Hematopoietic multipotent progenitor cell (in vitro differentiated cells): ENCODE measurements at regions not wholly inside any gene's neighbourhood (a gene's known extent, or its start where the extent isn't known, plus 50 kb on each side); places are given as distances from the start of the nearest gene placed in this dataset.

ENCODE experiments used
- DNase-seq, 3 donors: peaks; one replicate each; pipeline ENCODE4 v3.0.0-alpha.2; 2011 to 2015; ENCODE audit warnings: low read depth in 2 of 3, low spot score in 2 of 3

- no peak for DNase-seq
These were observed 162.7 kb downstream of the SP3 start for GRCh38 chr2:173802518-173802917.

- DNase-seq, result no peak
These were observed 161.7 kb downstream of the SP3 start for GRCh38 chr2:173803449-173803848.

- no peak for DNase-seq
These were observed 158.4 kb downstream of the SP3 start for GRCh38 chr2:173806761-173807160.

GRCh38 chr2:173808718-173809117 is 156.5 kb downstream of the SP3 start:
- DNase-seq, result no peak

GRCh38 chr2:173812321-173812720 is 152.9 kb downstream of the SP3 start:
- no peak for DNase-seq

GRCh38 chr2:173814306-173814705 is 150.9 kb downstream of the SP3 start:
- DNase-seq, result no peak

GRCh38 chr2:173815772-173816171 is 149.4 kb downstream of the SP3 start:
- no peak for DNase-seq

- DNase-seq, result no peak
These were observed 147.6 kb downstream of the SP3 start for GRCh38 chr2:173817582-173817981.

GRCh38 chr2:173818285-173818684 is 146.9 kb downstream of the SP3 start:
- DNase-seq, result no peak

GRCh38 chr2:173819852-173820251 is 145.3 kb downstream of the SP3 start:
- no peak for DNase-seq

GRCh38 chr2:173821451-173821850 is 143.7 kb downstream of the SP3 start:
- no peak for DNase-seq

- no peak for DNase-seq
These were observed 142.2 kb downstream of the SP3 start for GRCh38 chr2:173822889-173823542.

- DNase-seq, result no peak
These were observed 141.6 kb downstream of the SP3 start for GRCh38 chr2:173823543-173823939.

GRCh38 chr2:173828189-173829142 is 136.7 kb downstream of the SP3 start:
- no peak for DNase-seq

GRCh38 chr2:173829727-173830126 is 135.4 kb downstream of the SP3 start:
- DNase-seq, result no peak

GRCh38 chr2:173830170-173830569 is 135.0 kb downstream of the SP3 start:
- no peak for DNase-seq

GRCh38 chr2:173831312-173832229 is 133.6 kb downstream of the SP3 start:
- DNase-seq, result no peak

- DNase-seq, result no peak
These were observed 131.0 kb downstream of the SP3 start for GRCh38 chr2:173834141-173834540.

- DNase-seq, result no peak
These were observed 129.4 kb downstream of the SP3 start for GRCh38 chr2:173835726-173836125.

- no peak for DNase-seq
These were observed 124.1 kb downstream of the SP3 start for GRCh38 chr2:173841110-173841509.

GRCh38 chr2:173843526-173843925 is 121.6 kb downstream of the SP3 start:
- no peak for DNase-seq
